Subcutaneous abdominal adipose tissue (tissue), 5 donors: ENCODE measurements at regions not wholly inside any gene's neighbourhood (a gene's known extent, or its start where the extent isn't known, plus 50 kb on each side); places are given as distances from the start of the nearest gene placed in this dataset.

Experiments
- H3K27ac ChIP-seq: one replicate; pipeline ENCODE4 v1.7.0; 2013; ENCODE audit warnings: low read depth, mild to moderate bottlenecking, inconsistent platforms, low read length, moderate library complexity
- H3K27me3 ChIP-seq, 5 donors: one replicate each; pipeline ENCODE4 v1.7.0; 2013; ENCODE audit warnings: low read length in 5 of 5, inconsistent platforms in 1 of 5; ENCODE audit not compliant: control insufficient read depth in 5 of 5, insufficient read depth in 4 of 5
- H3K36me3 ChIP-seq, 5 donors: one replicate each; pipeline ENCODE4 v1.7.0; 2013; ENCODE audit warnings: low read length in 5 of 5; ENCODE audit not compliant: control insufficient read depth in 5 of 5, insufficient read depth in 5 of 5
- H3K4me1 ChIP-seq, 5 donors: one replicate each; pipeline ENCODE4 v1.7.0; 2013; ENCODE audit warnings: low read length in 5 of 5, mild to moderate bottlenecking in 3 of 5, moderate library complexity in 1 of 5; ENCODE audit not compliant: control insufficient read depth in 5 of 5, insufficient read depth in 5 of 5
- H3K4me3 ChIP-seq, 5 donors: one replicate each; pipeline ENCODE4 v1.7.0; 2013; ENCODE audit warnings: low read length in 5 of 5, low read depth in 1 of 5
- H3K9ac ChIP-seq, 5 donors: one replicate each; pipeline ENCODE4 v1.7.0; 2013; ENCODE audit warnings: low read length in 5 of 5, mild to moderate bottlenecking in 4 of 5, moderate library complexity in 3 of 5
- H3K9me3 ChIP-seq, 5 donors: one replicate each; pipeline ENCODE4 v1.7.0; 2013; ENCODE audit warnings: low read length in 5 of 5; ENCODE audit not compliant: control insufficient read depth in 5 of 5
- donor health status: healthy.
- donor health status: healthy.
- donor health status: healthy.
- donor health status: healthy.
- donor health status: healthy.

DNA sequence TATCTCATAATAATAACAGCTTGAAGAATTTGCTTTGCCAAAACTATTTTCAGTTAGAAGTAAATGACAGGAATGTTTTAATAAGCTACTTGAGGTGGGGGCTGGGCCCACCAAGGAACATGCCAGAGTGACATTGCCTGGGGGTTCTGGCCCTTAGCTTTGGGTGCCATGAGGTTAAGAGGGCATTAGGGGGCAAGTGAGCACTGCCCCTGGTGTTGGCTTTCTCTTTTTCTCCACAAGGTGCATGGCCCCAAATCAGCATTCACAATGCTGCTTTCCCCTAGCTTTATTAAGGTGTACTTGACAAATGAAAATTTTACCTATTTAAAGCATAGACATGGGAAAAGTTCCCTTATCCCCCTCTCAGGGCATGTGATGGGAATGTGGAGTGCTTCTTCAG lies 305.4 kb downstream of the TENT4A start:
- peaks cover 15 to 43% (median 33%) of the 10 kb centered on the region in 5 donors for H3K9me3 ChIP-seq
- no peaks in the 10 kb centered on the region for H3K36me3 ChIP-seq
- H3K27me3 ChIP-seq, result no peaks in the 10 kb centered on the region
- no peak overlapping the region for H3K4me3 ChIP-seq
- H3K4me1 ChIP-seq, result no peaks in the 10 kb centered on the region
- H3K9ac ChIP-seq, result no peak overlapping the region
- no peak overlapping the region for H3K27ac ChIP-seq

DNA sequence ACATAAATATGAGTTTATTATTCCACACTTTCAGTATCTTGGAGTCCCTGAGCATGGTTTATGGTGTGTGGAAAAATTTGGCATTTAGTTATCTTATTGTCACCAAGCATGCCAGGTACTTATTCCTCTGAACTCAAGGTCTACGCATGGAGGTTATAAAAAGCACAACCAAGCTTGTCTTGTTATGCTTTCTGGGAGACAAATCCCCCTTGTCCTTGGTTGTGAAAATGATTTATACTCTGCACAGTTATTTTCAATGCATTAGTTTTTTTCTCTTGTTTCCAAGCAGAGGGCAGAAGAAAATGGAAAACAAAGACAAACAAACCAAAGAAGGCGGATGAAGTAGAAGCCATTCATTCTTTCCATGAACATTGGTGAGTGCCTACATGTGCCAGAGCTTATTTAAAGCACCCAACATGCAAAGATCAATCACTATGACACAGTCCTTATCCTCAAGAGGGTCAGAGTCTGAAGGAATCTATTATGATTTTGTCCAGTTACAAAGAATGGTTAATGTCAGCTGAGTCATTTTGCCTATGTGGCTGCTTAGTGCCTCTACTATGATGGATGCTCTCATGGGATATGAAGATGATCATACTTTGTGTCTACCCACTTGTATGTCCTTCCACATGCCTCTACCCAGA lies 323.1 kb downstream of the TENT4A start:
- Histone ChIP-seq H3K27ac (no peak overlapping the region), H3K4me1 (no peaks in the 10 kb centered on the region), H3K9ac (no peak overlapping the region), H3K27me3 (peaks cover 0 to 3% (median 0%) of the 10 kb centered on the region in 5 donors), H3K36me3 (no peaks in the 10 kb centered on the region), H3K9me3 (peaks cover 0 to 5% (median 0%) of the 10 kb centered on the region in 5 donors), H3K4me3 (no peak overlapping the region)

DNA sequence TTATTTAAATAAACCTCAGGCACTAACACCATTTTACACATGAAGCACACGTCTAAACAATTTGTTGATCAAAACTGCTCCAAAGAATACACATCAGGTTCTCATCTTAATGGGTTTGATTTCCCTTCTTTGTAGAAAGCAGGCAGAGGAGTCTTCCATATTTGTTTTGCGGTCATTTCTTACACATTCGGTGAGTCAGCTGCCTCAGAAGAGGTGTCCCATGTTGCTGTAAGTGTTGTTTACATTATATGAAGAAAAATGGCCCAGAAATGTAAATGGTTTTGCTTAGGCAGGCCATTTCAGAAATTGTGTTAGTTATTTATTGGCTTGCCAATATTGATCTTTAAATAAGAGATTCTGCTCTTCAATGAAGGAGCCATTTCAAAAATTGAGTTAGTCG lies 325.8 kb downstream of the TENT4A start:
- Histone ChIP-seq H3K9me3 (peaks cover 0 to 4% (median 0%) of the 10 kb centered on the region in 5 donors), H3K36me3 (no peaks in the 10 kb centered on the region), H3K4me1 (no peaks in the 10 kb centered on the region), H3K27me3 (peaks cover 0 to 3% (median 0%) of the 10 kb centered on the region in 5 donors), H3K4me3 (no peak overlapping the region), H3K9ac (no peak overlapping the region), H3K27ac (no peak overlapping the region)

DNA sequence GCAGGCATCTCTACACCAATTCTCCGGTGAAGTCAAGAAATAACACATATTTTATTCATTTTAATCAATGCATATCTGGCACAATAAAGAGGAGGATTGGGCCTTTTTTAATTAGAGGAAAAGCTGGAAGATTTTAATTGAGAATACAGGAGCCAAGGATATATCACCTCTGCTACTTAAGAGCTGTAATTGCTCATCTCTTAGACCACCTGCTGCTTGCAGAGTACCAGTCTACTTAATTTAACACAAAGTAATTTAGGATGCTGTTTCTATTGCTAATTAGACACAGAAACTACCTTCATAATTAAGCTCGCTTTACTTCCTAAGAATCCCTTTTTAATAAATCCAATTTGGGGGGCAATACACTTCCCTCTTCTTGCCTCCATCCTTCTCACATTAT lies 326.9 kb downstream of the TENT4A start:
- Histone ChIP-seq H3K27me3 (peaks cover 0 to 3% (median 0%) of the 10 kb centered on the region in 5 donors), H3K4me1 (no peaks in the 10 kb centered on the region), H3K27ac (no peak overlapping the region), H3K9me3 (peaks cover 0 to 2% (median 0%) of the 10 kb centered on the region in 5 donors), H3K36me3 (no peaks in the 10 kb centered on the region), H3K9ac (no peak overlapping the region), H3K4me3 (no peak overlapping the region)

DNA sequence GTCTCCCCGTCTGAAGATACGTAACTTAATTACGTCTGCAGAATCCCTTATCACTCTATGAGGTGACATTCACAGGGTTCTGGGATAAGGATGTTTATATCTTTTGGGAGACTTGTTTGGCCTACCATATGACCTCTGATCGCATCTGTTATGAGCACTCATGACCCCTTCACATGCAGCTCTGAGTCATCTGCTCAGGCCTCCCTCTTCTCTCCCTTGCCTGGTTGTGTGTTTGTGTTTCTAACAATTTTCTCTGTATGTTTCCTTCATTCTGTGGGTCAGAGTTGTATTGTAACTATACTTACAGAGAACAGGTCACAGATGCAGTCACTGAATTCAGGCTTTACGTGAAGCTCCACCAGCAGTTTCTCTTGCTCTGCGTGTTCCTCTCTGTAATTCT lies 330.6 kb downstream of the TENT4A start:
- no peak overlapping the region for H3K27ac ChIP-seq

DNA sequence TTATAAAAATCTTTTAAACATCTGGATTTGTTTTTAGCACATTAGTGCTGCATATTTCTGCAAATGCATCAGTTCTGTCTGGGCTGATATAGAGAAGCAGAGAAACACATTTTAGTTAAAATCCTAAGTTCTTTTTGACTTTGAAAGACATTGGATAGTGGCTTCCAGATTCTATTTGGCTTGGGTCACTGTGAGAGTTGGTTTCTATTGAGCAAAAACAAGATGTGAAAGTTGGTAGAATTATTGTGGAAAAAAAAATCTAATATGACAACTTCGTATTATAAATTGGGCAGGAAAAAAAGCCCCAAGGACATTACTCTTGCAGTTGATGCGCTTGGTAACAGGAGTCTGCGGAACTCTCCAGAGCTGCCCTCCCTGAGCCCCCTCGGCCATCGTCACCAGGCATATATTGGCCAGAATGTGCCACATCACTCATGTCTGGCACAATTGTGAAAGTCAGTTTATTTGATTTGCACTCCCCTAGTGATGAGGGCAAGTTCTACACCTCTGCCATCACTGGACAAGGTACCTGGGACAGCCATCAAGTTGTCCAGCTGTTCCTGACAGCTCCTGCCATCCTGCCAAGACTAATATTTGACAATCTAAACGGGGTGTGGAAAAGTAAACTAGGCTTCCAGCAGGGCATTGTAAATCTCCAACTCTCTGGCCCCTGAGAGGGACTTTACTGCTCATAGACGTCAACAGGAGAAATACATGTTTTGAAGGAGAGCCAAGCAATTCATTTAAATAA lies 334.5 kb downstream of the TENT4A start:
- Histone ChIP-seq H3K9ac (no peak overlapping the region), H3K27me3 (no peaks in the 10 kb centered on the region), H3K27ac (no peak overlapping the region), H3K4me3 (no peak overlapping the region), H3K9me3 (no peaks in the 10 kb centered on the region), H3K36me3 (no peaks in the 10 kb centered on the region), H3K4me1 (peaks cover 0 to 6% (median 3%) of the 10 kb centered on the region in 5 donors)

More for the DNA sequence above, 330.6 kb downstream of the TENT4A start:
- peaks cover 0 to 6% (median 3%) of the 10 kb centered on the region in 5 donors for H3K4me1 ChIP-seq
- H3K9ac ChIP-seq, result no peak overlapping the region
- peaks cover 0 to 3% (median 0%) of the 10 kb centered on the region in 5 donors for H3K27me3 ChIP-seq
- no peaks in the 10 kb centered on the region for H3K9me3 ChIP-seq
- H3K4me3 ChIP-seq, result no peak overlapping the region
- no peaks in the 10 kb centered on the region for H3K36me3 ChIP-seq

DNA sequence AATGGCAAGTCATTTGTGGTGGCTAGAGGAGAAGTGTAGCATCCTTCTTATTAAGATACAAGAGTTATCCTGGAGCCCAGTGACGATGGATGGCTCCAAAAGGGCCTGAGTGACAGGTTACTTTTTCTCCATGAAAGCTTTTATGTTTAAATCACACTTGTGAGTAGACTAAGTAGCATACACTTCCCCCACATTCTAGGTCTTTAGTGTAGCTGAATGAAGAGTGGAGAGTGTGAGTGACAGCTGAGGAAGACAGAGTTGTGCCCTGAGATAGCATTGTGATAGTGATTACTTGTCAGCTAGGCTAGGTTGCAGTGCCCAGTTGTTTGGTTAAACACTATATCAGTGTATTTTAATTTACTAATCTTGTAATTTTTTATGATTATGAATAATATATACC lies 337.8 kb downstream of the TENT4A start:
- no peaks in the 10 kb centered on the region for H3K9me3 ChIP-seq
- H3K9ac ChIP-seq, result no peak overlapping the region
- no peaks in the 10 kb centered on the region for H3K27me3 ChIP-seq
- H3K4me1 ChIP-seq, result peaks cover 0 to 6% (median 3%) of the 10 kb centered on the region in 5 donors
- no peaks in the 10 kb centered on the region for H3K36me3 ChIP-seq
- H3K4me3 ChIP-seq, result no peak overlapping the region
- H3K27ac ChIP-seq, result no peak overlapping the region

DNA sequence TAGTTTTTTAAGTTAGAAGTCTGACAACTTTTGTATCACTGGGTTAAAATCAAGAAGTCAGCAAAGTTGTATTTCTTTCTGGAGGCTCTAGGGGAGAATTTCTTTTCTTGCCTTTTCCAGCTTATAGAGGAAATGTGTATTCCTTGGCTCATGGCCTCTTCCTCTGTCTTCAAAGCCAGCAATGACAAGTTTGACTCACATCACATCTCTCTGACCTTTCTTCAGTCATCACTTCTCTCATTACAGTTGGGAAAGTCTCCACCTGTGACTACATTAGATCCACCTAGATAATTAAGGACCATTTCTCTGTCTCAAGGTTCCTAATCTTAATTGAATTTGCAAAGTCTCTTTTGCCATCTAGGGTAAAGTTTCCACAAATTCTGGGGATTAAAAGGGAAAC lies 339.9 kb downstream of the TENT4A start:
- Histone ChIP-seq H3K9me3 (no peaks in the 10 kb centered on the region), H3K4me1 (peaks cover 0 to 1% (median 0%) of the 10 kb centered on the region in 5 donors), H3K27me3 (no peaks in the 10 kb centered on the region), H3K36me3 (no peaks in the 10 kb centered on the region), H3K4me3 (no peak overlapping the region), H3K9ac (no peak overlapping the region), H3K27ac (no peak overlapping the region)

DNA sequence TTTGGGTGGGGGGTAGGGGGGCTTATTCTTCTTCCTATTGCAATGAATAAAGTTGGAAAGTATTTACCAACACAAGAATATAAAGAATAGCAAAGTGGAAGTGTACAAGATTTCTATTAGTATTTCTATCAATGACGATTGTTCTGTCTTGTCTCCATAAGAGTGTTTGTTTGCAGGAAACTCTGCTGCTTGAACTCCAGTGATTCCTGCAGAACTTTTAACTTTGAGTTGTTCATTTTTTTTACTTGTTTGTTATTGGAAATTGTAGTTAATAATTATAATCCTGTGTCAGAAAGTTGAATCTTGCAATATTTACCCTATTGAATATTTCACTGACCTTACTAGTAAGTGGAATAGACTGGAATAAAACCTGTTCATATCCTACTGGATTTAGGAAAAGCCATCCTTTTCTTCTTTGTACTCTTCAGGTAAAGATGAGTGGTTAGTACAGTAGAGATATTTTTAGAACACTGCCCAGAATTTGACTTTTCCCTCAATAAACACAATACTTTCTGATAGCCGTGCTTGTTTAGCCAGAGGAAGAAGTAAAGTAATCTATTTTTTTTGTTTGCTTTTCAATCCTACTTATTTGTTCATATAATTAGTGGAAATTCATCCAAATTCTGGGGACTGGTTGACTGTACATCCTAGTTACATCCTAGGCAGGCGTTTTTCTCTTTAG lies 340.4 kb downstream of the TENT4A start:
- no peaks in the 10 kb centered on the region for H3K27me3 ChIP-seq
- H3K9me3 ChIP-seq, result no peaks in the 10 kb centered on the region
- no peak overlapping the region for H3K27ac ChIP-seq
- no peaks in the 10 kb centered on the region for H3K36me3 ChIP-seq
- H3K4me1 ChIP-seq, result no peaks in the 10 kb centered on the region
- no peak overlapping the region for H3K9ac ChIP-seq
- no peak overlapping the region for H3K4me3 ChIP-seq
